GM18858 (cell line): ENCODE measurements at regions not wholly inside any gene's neighbourhood (a gene's known extent, or its start where the extent isn't known, plus 50 kb on each side); places are given as distances from the start of the nearest gene placed in this dataset.

ENCODE experiments used
- ATAC-seq: cut with Tn5 transposase; IDR thresholded peaks from one replicate; pipeline ENCODE4 v1.9.1; 2021; ENCODE audit not compliant: unreplicated experiment

DNA sequence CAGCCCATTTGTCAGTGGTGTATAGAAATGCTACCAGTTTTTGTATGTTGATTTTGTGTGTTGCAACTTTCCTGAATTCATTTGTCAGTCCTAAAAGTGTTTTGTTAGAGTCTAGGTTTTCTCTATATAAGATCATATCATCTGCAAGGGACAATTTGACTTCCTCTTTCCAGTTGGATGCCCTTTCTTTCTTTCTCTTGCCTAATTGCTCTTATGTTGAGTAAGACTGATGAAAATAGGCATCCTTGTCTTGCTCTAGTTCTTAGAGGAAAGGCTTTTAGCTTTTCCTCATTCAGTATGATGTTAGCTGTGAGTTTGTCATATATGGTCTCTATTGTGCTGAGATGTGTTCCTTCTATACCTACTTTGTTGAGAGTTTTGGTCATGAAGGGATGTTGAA is 161.7 kb upstream of the TPK1 start:
- ATAC-seq, result no peak

GRCh38 chr7:144995495-144995894 is 159.6 kb upstream of the TPK1 start:
- ATAC-seq, result no peak

DNA sequence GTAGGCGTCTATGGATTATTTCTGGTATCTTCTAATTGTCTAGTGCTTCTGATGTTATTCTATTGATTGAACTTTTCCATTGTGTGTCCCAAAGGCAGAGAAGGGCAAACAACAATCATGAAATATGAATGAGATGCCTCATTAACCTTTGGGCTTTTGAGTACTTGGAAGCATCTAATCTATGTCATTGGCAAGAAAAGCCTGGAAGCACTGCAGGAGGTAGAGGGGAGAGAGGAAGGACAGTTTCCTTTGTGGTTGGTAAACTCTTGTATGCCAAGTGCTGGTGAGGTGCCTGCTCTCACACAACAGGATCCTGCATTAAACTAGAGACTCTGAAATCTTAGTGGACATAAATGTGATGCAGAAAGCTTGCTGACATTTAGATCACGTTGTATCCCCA is 155.2 kb upstream of the TPK1 start:
- ATAC-seq, result no peak

GRCh38 chr7:144987686-144988085 is 151.8 kb upstream of the TPK1 start:
- no peak for ATAC-seq

DNA sequence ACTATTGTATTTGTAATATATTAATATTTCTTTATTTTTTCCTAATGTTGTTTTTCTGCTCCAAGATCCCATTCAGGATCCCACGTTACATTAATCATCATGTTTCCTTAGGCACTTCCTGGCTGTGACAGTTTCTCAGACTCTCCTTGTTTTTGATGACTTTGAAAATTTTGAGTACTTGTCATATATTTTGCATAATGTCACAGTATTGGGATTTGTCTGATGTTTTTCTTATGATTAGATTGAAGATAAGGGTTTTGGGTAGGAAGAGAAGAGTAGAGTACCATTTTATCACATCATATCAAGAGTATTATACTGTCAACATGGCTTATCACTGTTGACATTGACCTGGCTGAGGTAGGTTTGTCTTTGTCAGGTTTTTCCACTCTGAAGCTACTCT is 146.3 kb upstream of the TPK1 start:
- no peak for ATAC-seq

DNA sequence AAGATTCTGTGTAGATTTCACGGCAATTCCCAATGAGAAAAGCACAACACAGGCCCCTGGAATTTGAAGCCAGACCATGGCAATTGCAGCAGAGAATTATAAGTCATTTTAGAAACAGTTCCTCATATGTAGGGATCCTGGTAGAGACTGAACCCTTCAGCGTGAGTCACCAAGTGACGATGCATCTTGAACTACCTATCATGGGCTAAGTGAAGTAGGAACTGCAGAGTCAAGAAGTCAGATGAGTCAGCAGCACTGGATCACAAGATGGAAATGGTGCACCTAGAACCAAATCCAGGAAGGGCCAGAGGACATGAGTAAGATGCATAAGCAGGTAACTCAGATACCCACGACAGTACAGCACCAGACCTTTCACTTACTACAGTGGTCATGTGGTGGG is 140.0 kb upstream of the TPK1 start:
- ATAC-seq, result no peak

DNA sequence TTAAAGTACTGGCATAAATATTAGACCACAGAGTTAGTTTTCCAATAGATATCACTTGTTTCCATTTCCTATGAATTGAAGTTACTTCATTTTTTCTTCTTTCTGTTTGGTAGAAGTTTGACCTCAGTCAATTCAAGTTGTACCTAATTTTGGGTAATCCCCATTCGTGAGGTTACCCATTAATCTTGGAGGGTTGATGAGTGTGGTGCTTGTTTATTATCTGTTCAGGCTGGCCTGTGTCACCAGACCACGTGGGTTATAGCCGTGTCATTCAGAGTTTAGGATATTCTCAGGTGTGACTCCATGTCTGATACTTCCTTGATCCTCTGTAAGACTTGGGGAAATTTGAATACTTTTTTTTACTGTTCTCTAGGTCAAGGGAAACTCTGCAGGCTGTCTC is 133.9 kb upstream of the TPK1 start:
- ATAC-seq, result no peak

DNA sequence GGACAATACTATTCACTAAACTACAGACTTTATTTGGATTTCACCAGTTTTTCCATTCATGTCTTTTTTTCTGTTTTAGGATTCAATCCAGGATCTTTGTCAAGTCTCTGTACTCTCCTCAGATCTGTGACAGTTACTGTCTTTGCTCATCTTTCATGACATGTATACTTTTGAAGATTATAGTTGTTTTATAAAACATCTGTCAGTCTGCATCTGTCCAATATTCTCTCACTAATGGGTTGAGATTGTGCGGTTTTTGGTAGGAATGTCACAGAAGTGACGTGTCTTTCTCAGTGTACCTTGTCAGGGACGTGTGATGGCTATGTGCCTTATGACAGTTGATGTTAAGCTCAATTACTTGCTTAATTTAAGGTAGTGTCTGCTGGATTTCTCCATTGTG is 124.9 kb upstream of the TPK1 start:
- no peak for ATAC-seq

- ATAC-seq, result no peak
These were observed 122.1 kb upstream of the TPK1 start for GRCh38 chr7:144957998-144958397.

- no peak for ATAC-seq
These were observed 119.6 kb upstream of the TPK1 start for GRCh38 chr7:144955422-144955821.

GRCh38 chr7:144941127-144941526 is 105.3 kb upstream of the TPK1 start:
- no peak for ATAC-seq

GRCh38 chr7:144937199-144937598 is 101.3 kb upstream of the TPK1 start:
- ATAC-seq, result no peak

DNA sequence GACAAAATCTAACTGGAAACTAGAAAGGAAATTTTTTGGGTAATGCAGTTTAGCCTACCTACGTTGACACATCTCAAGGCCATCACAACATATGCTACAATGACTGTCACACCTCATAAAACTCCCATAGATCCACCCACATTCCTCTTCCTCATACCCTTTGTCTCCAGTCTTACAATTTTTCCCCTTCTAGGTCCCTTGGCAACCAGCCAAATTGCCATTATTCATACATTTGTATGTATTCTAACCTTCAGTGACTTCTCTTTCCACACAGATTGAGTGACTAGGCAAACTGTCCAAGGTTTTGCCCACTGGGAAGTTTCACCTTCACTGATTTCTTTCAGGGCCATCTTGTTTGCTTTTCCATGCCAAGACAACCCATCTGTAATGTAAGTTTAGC is 100.5 kb upstream of the TPK1 start:
- no peak for ATAC-seq

- ATAC-seq, result no peak
These were observed 74.6 kb upstream of the TPK1 start for GRCh38 chr7:144910411-144910810.

- ATAC-seq, result no peak
These were observed 73.2 kb upstream of the TPK1 start for GRCh38 chr7:144908943-144909556.

- ATAC-seq, result no peak
These were observed 72.5 kb upstream of the TPK1 start for GRCh38 chr7:144908324-144908723.

DNA sequence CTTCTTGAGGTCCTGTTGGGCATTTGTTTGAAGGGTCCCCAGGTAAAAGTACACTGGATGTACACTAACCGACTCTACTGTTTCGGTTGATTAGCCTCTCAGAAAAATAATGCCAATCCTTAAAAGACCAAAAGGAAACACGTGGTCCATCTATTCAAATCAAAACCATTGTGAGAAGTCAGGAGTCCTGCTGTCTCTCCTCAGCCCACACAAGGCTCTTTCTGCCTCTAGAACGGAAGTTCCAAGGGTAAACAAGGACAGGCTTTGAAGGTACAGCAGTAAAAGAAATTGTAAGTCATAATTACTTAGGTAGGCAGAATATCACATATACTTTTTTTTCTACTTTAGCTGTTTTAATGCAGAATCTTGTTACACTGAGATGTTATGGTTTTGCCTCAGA is 71.7 kb upstream of the TPK1 start:
- ATAC-seq, result peak; percentile 91

- ATAC-seq, result no peak
These were observed 67.3 kb upstream of the TPK1 start for GRCh38 chr7:144903201-144903600.

DNA sequence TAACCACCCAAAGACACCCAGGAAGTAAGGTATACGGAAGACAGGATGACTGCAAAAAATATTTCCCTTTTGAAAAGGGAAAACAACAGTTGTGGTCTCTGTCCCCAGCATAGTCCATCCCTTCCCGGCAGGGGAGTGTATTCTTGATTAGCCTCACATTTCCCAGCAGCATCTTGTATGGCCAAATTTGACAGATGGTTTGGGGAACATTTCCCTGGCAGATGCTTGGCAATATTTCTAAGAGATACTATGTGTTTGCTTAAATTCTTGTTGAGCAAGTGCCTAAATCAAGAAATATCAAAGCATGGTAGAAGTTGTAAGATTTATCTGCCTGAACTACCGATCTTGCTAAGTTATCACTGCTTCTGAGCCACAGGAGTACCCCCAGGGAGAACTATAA is 56.9 kb upstream of the TPK1 start:
- no peak for ATAC-seq
